ENCODE measurements at regions not wholly inside any gene's neighbourhood (a gene's known extent, or its start where the extent isn't known, plus 50 kb on each side); places are given as distances from the start of the nearest gene placed in this dataset.
"Not testable (repeated sequence)": the region's sequence is repeated elsewhere in the genome, so short reads cannot be mapped to it uniquely, and the experiment has no call there.

GRCh38 chr2:13474538-13474937 lies 757.8 kb downstream of the TRIB2 start:
- DNase-seq, result no peak

- no peak for DNase-seq
Measured at GRCh38 chr2:13480057-13480456, 763.3 kb downstream of the TRIB2 start.

- DNase-seq, result no peak
Measured at GRCh38 chr2:13481201-13481600, 764.5 kb downstream of the TRIB2 start.

GRCh38 chr2:13485256-13485655 lies 768.5 kb downstream of the TRIB2 start:
- DNase-seq, result no peak

- DNase-seq, result no peak
Measured at GRCh38 chr2:13488965-13489364, 772.2 kb downstream of the TRIB2 start.

GRCh38 chr2:13492262-13492661 lies 775.5 kb downstream of the TRIB2 start:
- no peak for DNase-seq

- DNase-seq, result no peak
Measured at GRCh38 chr2:13495051-13495450, 778.3 kb downstream of the TRIB2 start.

GRCh38 chr2:13504808-13505207 lies 788.1 kb downstream of the TRIB2 start:
- DNase-seq, result no peak

GRCh38 chr2:13508671-13509070 lies 791.9 kb downstream of the TRIB2 start:
- no peak for DNase-seq

GRCh38 chr2:13515254-13515653 lies 798.5 kb downstream of the TRIB2 start:
- no peak for DNase-seq

- no peak for DNase-seq
Measured at GRCh38 chr2:13522096-13522495, 805.4 kb downstream of the TRIB2 start.

- no peak for DNase-seq
Measured at GRCh38 chr2:13522917-13523821, 806.4 kb downstream of the TRIB2 start.

GRCh38 chr2:13524492-13524891 lies 807.8 kb downstream of the TRIB2 start:
- no peak for DNase-seq

GRCh38 chr2:13531735-13532410 lies 815.1 kb downstream of the TRIB2 start:
- not testable (repeated sequence) for DNase-seq

- DNase-seq, result not testable (repeated sequence)
Measured at GRCh38 chr2:13532781-13533523, 816.2 kb downstream of the TRIB2 start.

- no peak for DNase-seq
Measured at GRCh38 chr2:13533524-13533922, 816.8 kb downstream of the TRIB2 start.

GRCh38 chr2:13536941-13537340 lies 820.2 kb downstream of the TRIB2 start:
- DNase-seq, result no peak

GRCh38 chr2:13537771-13538349 lies 821.1 kb downstream of the TRIB2 start:
- DNase-seq, result no peak

GRCh38 chr2:13539296-13539695 lies 822.6 kb downstream of the TRIB2 start:
- DNase-seq, result no peak

GRCh38 chr2:13542061-13542460 lies 825.3 kb downstream of the TRIB2 start:
- no peak for DNase-seq

GRCh38 chr2:13542642-13543041 lies 825.9 kb downstream of the TRIB2 start:
- no peak for DNase-seq

GRCh38 chr2:13543550-13543949 lies 826.8 kb downstream of the TRIB2 start:
- DNase-seq, result no peak

- no peak for DNase-seq
Measured at GRCh38 chr2:13545320-13545719, 828.6 kb downstream of the TRIB2 start.

Data from islet precursor cell (in vitro differentiated cells).